K562 (cell line): ENCODE measurements at regions not wholly inside any gene's neighbourhood (a gene's known extent, or its start where the extent isn't known, plus 50 kb on each side); places are given as distances from the start of the nearest gene placed in this dataset.

Source experiments
- ATAC-seq: fragments of 200-7000 bp; cut with Tn5 transposase; 3 replicates; pipeline ENCODE4 v1.9.1; 2020; ENCODE audit warnings: moderate library complexity
- BruUV-seq: library from RNA; stranded (reverse); fragments of 400-500 nt; replicated peaks from 2 replicates; lab custom pipeline; 2021; lab: Mats Ljungman, UMichigan
- CTCF ChIA-PET: fragments of 300-600 bp; formaldehyde crosslinking; extraction: SDS; loops from one replicate; lab custom pipeline; 2021; ENCODE audit warnings: low intra/inter-chr PET ratio; lab: Yijun Ruan, JAX
- POLR2A ChIA-PET: fragments of 300-600, 350-650 bp; sonication (Branson Sonifier 250); formaldehyde crosslinking; extraction: SDS; loops from one replicate; lab custom pipeline; 2021; ENCODE audit warnings: antibody characterized with exemption, inconsistent platforms; lab: Yijun Ruan, JAX
- DNase-seq, 4 experiments: peaks; one replicate each; pipeline versions ENCODE4 v3.0.0 to v3.0.0-alpha.2; 2011 to 2018; ENCODE audit warnings: low spot score in 3 of 4, mixed read lengths in 3 of 4; ENCODE audit errors: extremely low read depth in 1 of 4
- FAIRE-seq: peaks from 2 replicates; lab custom pipeline; 2011; peaks lifted over from hg19 to GRCh38; lab: Jason Lieb, UNC
- H2AFZ ChIP-seq: 2 replicates; pipeline ENCODE4 v1.6.0; 2011; ENCODE audit warnings: low read depth, low read length, control low read depth, inconsistent platforms
- H3K27ac ChIP-seq: fragments of 200-600 bp; 3 replicates; pipeline ENCODE4 v1.8.0; 2011; ENCODE audit warnings: low read depth, mild to moderate bottlenecking, control low read depth, inconsistent platforms, low read length, moderate library complexity, mixed read lengths; ENCODE audit errors: extremely low read depth
- H3K27me3 ChIP-seq, 2 experiments: fragments of 300-600 bp in 1 of 2; 2 replicates in 1 of 2; 3 replicates in 1 of 2; pipeline versions ENCODE4 v1.6.0 to v1.8.0; 2011; ENCODE audit warnings: inconsistent platforms in 2 of 2, low read length in 2 of 2, mild to moderate bottlenecking in 1 of 2, mixed read lengths in 1 of 2, moderate library complexity in 1 of 2; ENCODE audit not compliant: control insufficient read depth in 2 of 2, insufficient read depth in 2 of 2
- H3K36me3 ChIP-seq: fragments of 300-600 bp; 3 replicates; pipeline ENCODE4 v1.8.0; 2011; ENCODE audit warnings: mild to moderate bottlenecking, low read length, inconsistent platforms; ENCODE audit not compliant: control insufficient read depth, insufficient read depth
- H3K4me1 ChIP-seq, 2 experiments: fragments of 200-600 bp in 1 of 2; replicated peaks in 1 of 2; 2 replicates in 1 of 2; 3 replicates in 1 of 2; pipeline versions ENCODE4 v1.5.1 to v1.8.0; 2011; ENCODE audit warnings: inconsistent platforms in 2 of 2, low read length in 2 of 2, mild to moderate bottlenecking in 1 of 2, mixed read lengths in 1 of 2, moderate library complexity in 1 of 2; ENCODE audit not compliant: control insufficient read depth in 2 of 2, insufficient read depth in 2 of 2
- H3K4me2 ChIP-seq: 2 replicates; pipeline ENCODE4 v1.6.1; 2011; ENCODE audit warnings: low read length, control low read depth, inconsistent platforms, mixed read lengths; ENCODE audit not compliant: insufficient read depth
- H3K4me3 ChIP-seq: fragments of 200-600 bp; sonication (generic), shearing (Covaris generic); 2 replicates; pipeline ENCODE4 v1.5.1; 2016; ENCODE audit warnings: control low read depth, inconsistent platforms
- H3K79me2 ChIP-seq: fragments of 200-600 bp; 3 replicates; pipeline ENCODE4 v1.8.0; 2011; ENCODE audit warnings: low read length, inconsistent platforms; ENCODE audit not compliant: control insufficient read depth, insufficient read depth
- H3K9ac ChIP-seq, 2 experiments: 2 replicates each; pipeline versions ENCODE4 v1.6.0 to v1.6.1; 2011; ENCODE audit warnings: low read depth in 2 of 2, low read length in 2 of 2, control low read depth in 1 of 2, inconsistent platforms in 1 of 2, mild to moderate bottlenecking in 1 of 2, mixed read lengths in 1 of 2; ENCODE audit not compliant: insufficient read depth in 1 of 2
- H3K9me1 ChIP-seq: one replicate; pipeline ENCODE4 v1.6.0; 2011; ENCODE audit warnings: inconsistent platforms, mild to moderate bottlenecking, low read length, moderate library complexity; ENCODE audit not compliant: control insufficient read depth, insufficient read depth
- H3K9me3 ChIP-seq: replicated peaks from 2 replicates; pipeline ENCODE4 v1.5.1; 2011; ENCODE audit warnings: low read depth, low read length, inconsistent platforms; ENCODE audit not compliant: control insufficient read depth, insufficient read depth
- H4K20me1 ChIP-seq: replicated peaks from 2 replicates; pipeline ENCODE4 v1.6.1; 2011; ENCODE audit warnings: low read length, inconsistent platforms, mixed read lengths; ENCODE audit not compliant: control insufficient read depth, insufficient read depth
- AFF1 ChIP-seq, 2 experiments: fragments of 450-650 bp; IDR thresholded peaks; 2 replicates each; pipeline ENCODE4 v1.6.1; 2018; ENCODE audit warnings: mild to moderate bottlenecking in 2 of 2, low read depth in 1 of 2; ENCODE audit not compliant: partially characterized antibody in 2 of 2
- FOS ChIP-seq: IDR thresholded peaks from 3 replicates; pipeline ENCODE4 v1.6.1; 2011; ENCODE audit not compliant: insufficient read length; ENCODE audit errors: extremely low read depth
- FOXP4 ChIP-seq: sonication (generic); formaldehyde crosslinking; IDR thresholded peaks from 2 replicates; pipeline ENCODE4 v1.8.0; 2022; ENCODE audit warnings: mild to moderate bottlenecking, missing genetic modification reagents, borderline replicate concordance
- HDGF ChIP-seq: fragments of 450-650 bp; IDR thresholded peaks from 2 replicates; pipeline ENCODE4 v1.6.1; 2016
- KLF16 ChIP-seq: IDR thresholded peaks from 2 replicates; pipeline ENCODE4 v1.6.1; 2016; ENCODE audit warnings: antibody characterized with exemption
- MTA1 ChIP-seq: fragments of 450-650 bp; IDR thresholded peaks from 2 replicates; pipeline ENCODE4 v1.6.1; 2017; ENCODE audit warnings: borderline replicate concordance
- NR3C1 ChIP-seq: sonication (generic); formaldehyde crosslinking; IDR thresholded peaks from 2 replicates; pipeline ENCODE4 v1.8.1; 2022; ENCODE audit warnings: missing genetic modification reagents
- NR4A1 ChIP-seq, 2 experiments: fragments of 250-450 bp in 1 of 2; fragments of 450-650 bp in 1 of 2; sonication (Bioruptor Pico) in 1 of 2; IDR thresholded peaks; 2 replicates each; pipeline versions ENCODE4 v1.4.0 to v1.6.1; 2016 to 2020; ENCODE audit warnings: mild to moderate bottlenecking in 2 of 2, missing compliant biosample characterization in 1 of 2, missing genetic modification characterization in 1 of 2, moderate library complexity in 1 of 2
- SPI1 ChIP-seq: IDR thresholded peaks from 2 replicates; pipeline ENCODE4 v1.6.1; 2011; ENCODE audit warnings: low read depth, low read length, control low read depth, borderline replicate concordance
- SRF ChIP-seq, 2 experiments: fragments of 250-450, 450-650 bp in 1 of 2; sonication (Bioruptor Pico) in 1 of 2; sonication (generic) in 1 of 2; formaldehyde crosslinking; IDR thresholded peaks; 2 replicates each; pipeline versions ENCODE4 v1.5.0 to v1.5.1; 2020 to 2022; ENCODE audit warnings: mild to moderate bottlenecking in 1 of 2, missing genetic modification reagents in 1 of 2
- TCF15 ChIP-seq: fragments of 250-450 bp; sonication (Bioruptor Pico); IDR thresholded peaks from 2 replicates; pipeline ENCODE4 v1.8.0; 2022; ENCODE audit warnings: moderate library complexity, mild to moderate bottlenecking, inconsistent platforms
- ZC3H11A ChIP-seq: IDR thresholded peaks from 2 replicates; pipeline ENCODE4 v1.6.1; 2012; ENCODE audit warnings: low read depth, low read length, improper control_type of control experiment
- ZNF696 ChIP-seq: fragments of 250-450 bp; sonication (Bioruptor Pico); conservative IDR thresholded peaks from 2 replicates; pipeline ENCODE4 v1.4.0; 2020; ENCODE audit warnings: mild to moderate bottlenecking, moderate library complexity
- WGBS: fragments of 100-300 bp; shearing (Covaris generic); methylation state at CpG from one replicate; pipeline ENCODE4 v1.1.6; 2016; ENCODE audit warnings: low coverage, mixed read lengths; ENCODE audit not compliant: insufficient coverage; ENCODE audit errors: missing lambda C conversion rate; 5-methylcytosine and 5-hydroxymethylcytosine counted together
- in situ Hi-C: fragments of 300-500 bp; cut with MboI; formaldehyde crosslinking; loops from 4 replicates; pipeline ENCODE4 v1.15.0; 2018; ENCODE audit warnings: inconsistent platforms, mixed read lengths
- intact Hi-C: fragments of 100-400 bp; cut with micrococcal nuclease; formaldehyde crosslinking; loops from 2 replicates; pipeline ENCODE4 v1.14.2; 2022

GRCh38 chr5:124922255-124922975, 176.0 kb upstream of the ZNF608 start (continued):
- TF ChIP-seq KLF16, result no peak
- no peak for TF ChIP-seq SPI1
- TF ChIP-seq ZC3H11A, result no peak
- TF ChIP-seq MTA1, result no peak
- no peak for TF ChIP-seq NR4A1 (CRISPR knock-in tag; IDR thresholded peaks at IDR 0.05)
- TF ChIP-seq NR4A1 (tag; IDR thresholded peaks at IDR 0.05), result no peak
- TF ChIP-seq ZNF696, result no peak
- no peak for TF ChIP-seq FOXP4 (CRISPR knock-in tag)

GRCh38 chr5:124923131-124923530, 176.7 kb upstream of the ZNF608 start:
- in situ Hi-C loops, result no loop called here
- H3K27ac ChIP-seq, result no peak overlapping the region
- DNase-seq (no peak), ATAC-seq (no peak), FAIRE-seq (peak; percentile 23)
- no peak overlapping the region for H3K4me3 ChIP-seq
- no peaks in the 10 kb centered on the region for H3K27me3 ChIP-seq
- no peak overlapping the region for H2AFZ ChIP-seq
- no peaks in the 10 kb centered on the region for H3K79me2 ChIP-seq
- no peaks in the 10 kb centered on the region for H3K4me1 ChIP-seq
- intact Hi-C loops, result no loop called here
- no peak overlapping the region for H3K4me2 ChIP-seq
- POLR2A ChIA-PET, result interaction anchor here (0.5 kb wide), 1 partner anchor 389 kb away, joined by 3 read pairs; no protein-coding TSS in a partner anchor
- 33% methylated on average over 1 of the region's 1 CpG for WGBS
- no peaks in the 10 kb centered on the region for H3K9me3 ChIP-seq
- no TSS peak for BruUV-seq
- no peak overlapping the region for H3K9ac ChIP-seq
- CTCF ChIA-PET, result no interaction called here
- H4K20me1 ChIP-seq, result no peaks in the 10 kb centered on the region
- no peaks in the 10 kb centered on the region for H3K36me3 ChIP-seq
- no peaks in the 10 kb centered on the region for H3K9me1 ChIP-seq
- no peak for TF ChIP-seq TCF15
- TF ChIP-seq FOS, result no peak
- no peak for TF ChIP-seq NR3C1 (CRISPR knock-in tag)
- TF ChIP-seq SRF (CRISPR knock-in tag; IDR thresholded peaks at IDR 0.05), result no peak
- TF ChIP-seq HDGF, result no peak
- no peak for TF ChIP-seq AFF1 (IDR thresholded peaks at IDR 0.05; ENCODE audit: low read depth in 1 of 2, partially characterized antibody in 2 of 2)
